HUES48 (cell line): ENCODE measurements at regions not wholly inside any gene's neighbourhood (a gene's known extent, or its start where the extent isn't known, plus 50 kb on each side); places are given as distances from the start of the nearest gene placed in this dataset.
"Not testable (repeated sequence)": the region's sequence is repeated elsewhere in the genome, so short reads cannot be mapped to it uniquely, and the experiment has no call there.

Experiments used
- H3K27ac ChIP-seq: one replicate; pipeline ENCODE4 v1.7.0; 2013; ENCODE audit warnings: low read depth, low read length, inconsistent platforms
- H3K27me3 ChIP-seq: 2 replicates; pipeline ENCODE4 v1.6.1; 2013; ENCODE audit warnings: mild to moderate bottlenecking, low read length; ENCODE audit not compliant: control insufficient read depth, insufficient read depth
- H3K36me3 ChIP-seq: 2 replicates; pipeline ENCODE4 v1.6.1; 2013; ENCODE audit warnings: low read length; ENCODE audit not compliant: control insufficient read depth, insufficient read depth
- H3K4me1 ChIP-seq: 2 replicates; pipeline ENCODE4 v1.6.1; 2013; ENCODE audit warnings: mild to moderate bottlenecking, low read length; ENCODE audit not compliant: control insufficient read depth, insufficient read depth
- H3K4me3 ChIP-seq: 2 replicates; pipeline ENCODE4 v1.5.1; 2013; ENCODE audit warnings: mild to moderate bottlenecking, low read depth, low read length
- H3K9ac ChIP-seq: 2 replicates; pipeline ENCODE4 v1.6.1; 2013; ENCODE audit warnings: mild to moderate bottlenecking, low read depth, low read length, moderate library complexity
- H3K9me3 ChIP-seq: 2 replicates; pipeline ENCODE4 v1.6.1; 2013; ENCODE audit warnings: low read length; ENCODE audit not compliant: control insufficient read depth, insufficient read depth

- no peaks in the 10 kb centered on the region for H3K4me1 ChIP-seq
- H3K36me3 ChIP-seq = no peaks in the 10 kb centered on the region
- no peaks in the 10 kb centered on the region for H3K9me3 ChIP-seq
- no peaks in the 10 kb centered on the region for H3K27me3 ChIP-seq
- no peak overlapping the region for H3K9ac ChIP-seq
- no peak overlapping the region for H3K27ac ChIP-seq
- no peak overlapping the region for H3K4me3 ChIP-seq
Measured at GRCh38 chr4:117014236-117014635, 71.1 kb downstream of the TRAM1L1 start.

- no peaks in the 10 kb centered on the region for H3K27me3 ChIP-seq
- H3K27ac ChIP-seq = no peak overlapping the region
- no peak overlapping the region for H3K4me3 ChIP-seq
- H3K9me3 ChIP-seq = no peaks in the 10 kb centered on the region
- H3K9ac ChIP-seq = no peak overlapping the region
- no peaks in the 10 kb centered on the region for H3K36me3 ChIP-seq
- H3K4me1 ChIP-seq = peaks cover 7% of the 10 kb centered on the region; the same call in 1 of the 2 replicates
Measured at GRCh38 chr4:117010671-117011070, 74.7 kb downstream of the TRAM1L1 start.

GRCh38 chr4:117001077-117001476, 84.3 kb downstream of the TRAM1L1 start:
- Histone ChIP-seq H3K36me3 (no peaks in the 10 kb centered on the region), H3K9me3 (no peaks in the 10 kb centered on the region), H3K4me3 (no peak overlapping the region), H3K4me1 (peaks cover 10% of the 10 kb centered on the region), H3K27me3 (no peaks in the 10 kb centered on the region), H3K9ac (no peak overlapping the region), H3K27ac (no peak overlapping the region)

- no peaks in the 10 kb centered on the region for H3K27me3 ChIP-seq
- no peak overlapping the region for H3K27ac ChIP-seq
- H3K4me3 ChIP-seq = no peak overlapping the region
- no peak overlapping the region for H3K9ac ChIP-seq
- H3K36me3 ChIP-seq = no peaks in the 10 kb centered on the region
- no peaks in the 10 kb centered on the region for H3K4me1 ChIP-seq
- no peaks in the 10 kb centered on the region for H3K9me3 ChIP-seq
Measured at GRCh38 chr4:116982656-116983055, 102.7 kb downstream of the TRAM1L1 start.

GRCh38 chr4:116980436-116980835, 104.9 kb downstream of the TRAM1L1 start:
- not testable (repeated sequence) for H3K4me3 ChIP-seq, H3K4me1 ChIP-seq, H3K27me3 ChIP-seq, H3K36me3 ChIP-seq, H3K9ac ChIP-seq, H3K27ac ChIP-seq, H3K9me3 ChIP-seq

- H3K9me3 ChIP-seq = no peaks in the 10 kb centered on the region
- no peak overlapping the region for H3K27ac ChIP-seq
- H3K36me3 ChIP-seq = no peaks in the 10 kb centered on the region
- H3K4me1 ChIP-seq = no peaks in the 10 kb centered on the region
- H3K27me3 ChIP-seq = no peaks in the 10 kb centered on the region
- no peak overlapping the region for H3K4me3 ChIP-seq
- H3K9ac ChIP-seq = no peak overlapping the region
Measured at GRCh38 chr4:116959045-116959444, 126.3 kb downstream of the TRAM1L1 start.

GRCh38 chr4:116953947-116954346, 131.4 kb downstream of the TRAM1L1 start:
- Histone ChIP-seq H3K36me3 (no peaks in the 10 kb centered on the region), H3K27me3 (no peaks in the 10 kb centered on the region), H3K4me1 (no peaks in the 10 kb centered on the region), H3K4me3 (no peak overlapping the region), H3K9me3 (no peaks in the 10 kb centered on the region), H3K27ac (no peak overlapping the region), H3K9ac (no peak overlapping the region)

- H3K4me1 ChIP-seq = no peaks in the 10 kb centered on the region
- no peak overlapping the region for H3K27ac ChIP-seq
- H3K9ac ChIP-seq = no peak overlapping the region
- H3K9me3 ChIP-seq = no peaks in the 10 kb centered on the region
- no peaks in the 10 kb centered on the region for H3K36me3 ChIP-seq
- H3K27me3 ChIP-seq = no peaks in the 10 kb centered on the region
- no peak overlapping the region for H3K4me3 ChIP-seq
Measured at GRCh38 chr4:116952530-116953136, 132.7 kb downstream of the TRAM1L1 start.

GRCh38 chr4:116949856-116950255, 135.5 kb downstream of the TRAM1L1 start:
- no peak overlapping the region for H3K9ac ChIP-seq
- no peak overlapping the region for H3K4me3 ChIP-seq
- no peaks in the 10 kb centered on the region for H3K9me3 ChIP-seq
- H3K27ac ChIP-seq = no peak overlapping the region
- no peaks in the 10 kb centered on the region for H3K36me3 ChIP-seq
- H3K27me3 ChIP-seq = no peaks in the 10 kb centered on the region
- no peaks in the 10 kb centered on the region for H3K4me1 ChIP-seq

GRCh38 chr4:116942315-116942714, 143.1 kb downstream of the TRAM1L1 start:
- Histone ChIP-seq H3K4me1 (no peaks in the 10 kb centered on the region), H3K27me3 (no peaks in the 10 kb centered on the region), H3K27ac (no peak overlapping the region), H3K9ac (no peak overlapping the region), H3K9me3 (no peaks in the 10 kb centered on the region), H3K36me3 (no peaks in the 10 kb centered on the region), H3K4me3 (no peak overlapping the region)

GRCh38 chr4:116930329-116930728, 155.0 kb downstream of the TRAM1L1 start:
- Histone ChIP-seq H3K36me3 (no peaks in the 10 kb centered on the region), H3K27ac (no peak overlapping the region), H3K4me1 (0 out of 2 replicates have a peak, but pooled peaks cover 2% of the 10 kb centered on the region), H3K27me3 (peaks cover 10% of the 10 kb centered on the region), H3K9me3 (no peaks in the 10 kb centered on the region), H3K4me3 (no peak overlapping the region), H3K9ac (no peak overlapping the region)
